ENCODE measurements at regions not wholly inside any gene's neighbourhood (a gene's known extent, or its start where the extent isn't known, plus 50 kb on each side); places are given as distances from the start of the nearest gene placed in this dataset.

DNA sequence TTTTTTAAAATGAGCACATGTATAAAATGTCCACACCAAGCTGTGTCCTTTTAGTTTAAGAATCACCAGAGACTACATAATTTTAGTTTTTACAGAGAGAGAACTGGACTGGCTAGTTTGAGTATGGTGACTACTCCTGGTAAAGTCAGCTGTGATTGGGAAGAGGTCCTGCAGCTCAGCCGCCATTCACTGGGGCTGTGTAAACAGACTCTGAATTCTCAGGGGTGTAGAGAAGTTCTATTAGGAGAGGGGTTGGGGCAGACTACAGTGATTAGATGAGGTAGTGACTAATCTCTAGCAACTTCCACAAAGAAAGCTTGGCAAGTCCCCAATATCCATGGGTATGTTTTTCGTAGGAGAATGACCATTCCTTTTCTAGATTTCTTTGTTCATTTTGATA is 341.2 kb upstream of the MAP3K7 start:
- no peak for DNase-seq

DNA sequence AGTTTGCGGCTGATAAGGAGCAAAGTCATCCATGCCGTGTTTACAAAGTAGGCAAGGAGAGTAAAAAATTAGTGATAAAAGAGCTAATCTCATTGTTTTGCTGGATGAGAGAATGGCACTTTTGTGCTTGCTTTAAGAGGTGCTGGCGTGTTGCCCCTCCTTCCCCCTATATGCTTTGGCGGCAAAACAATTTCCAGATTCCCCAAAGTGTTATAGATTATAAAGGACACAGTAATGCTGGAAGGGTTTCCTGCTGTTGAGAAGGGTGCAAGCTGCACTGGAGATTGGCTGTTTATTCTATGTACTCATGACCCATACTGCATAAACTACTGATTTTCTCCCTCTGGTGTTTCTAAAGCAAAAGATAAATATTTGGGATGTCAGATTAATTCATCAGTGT is 338.9 kb upstream of the MAP3K7 start:
- no peak for DNase-seq

DNA sequence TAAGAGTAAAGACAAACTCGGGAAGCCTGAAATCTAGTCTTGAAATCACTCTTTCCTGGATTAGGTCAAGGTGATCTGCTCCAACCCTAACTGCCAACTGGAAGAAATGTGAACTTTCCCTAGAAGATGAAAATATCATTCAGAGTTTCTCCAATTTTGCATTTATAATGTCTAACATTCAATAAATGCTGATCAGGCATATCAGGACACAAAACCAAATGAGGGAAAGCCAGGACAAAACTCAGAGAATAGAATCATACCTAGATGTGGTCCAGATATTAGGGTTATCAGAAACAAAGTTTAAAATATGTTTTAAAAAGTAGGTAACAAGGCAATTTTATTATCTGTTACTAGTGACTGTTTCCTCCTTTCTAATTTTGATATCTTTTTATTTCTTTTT is 335.5 kb upstream of the MAP3K7 start:
- no peak for DNase-seq

DNA sequence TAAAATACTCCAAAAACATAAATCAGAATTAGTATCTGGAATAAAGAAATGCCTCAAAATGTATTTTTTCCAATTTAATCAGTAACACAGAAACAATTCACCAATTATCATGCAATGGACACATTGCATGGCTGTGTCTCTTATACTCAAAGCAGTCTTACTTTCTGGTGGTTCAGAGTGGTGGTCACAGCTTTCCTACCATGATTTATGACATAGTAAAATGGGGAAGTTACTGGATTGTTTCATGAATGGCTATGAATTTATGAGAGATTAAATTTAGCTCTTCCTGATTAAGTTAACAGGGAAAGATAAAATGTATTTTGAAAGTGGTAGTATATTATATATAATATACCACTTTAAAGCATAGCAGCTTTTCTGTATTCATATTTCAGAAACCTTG is 331.5 kb upstream of the MAP3K7 start:
- no peak for DNase-seq

DNA sequence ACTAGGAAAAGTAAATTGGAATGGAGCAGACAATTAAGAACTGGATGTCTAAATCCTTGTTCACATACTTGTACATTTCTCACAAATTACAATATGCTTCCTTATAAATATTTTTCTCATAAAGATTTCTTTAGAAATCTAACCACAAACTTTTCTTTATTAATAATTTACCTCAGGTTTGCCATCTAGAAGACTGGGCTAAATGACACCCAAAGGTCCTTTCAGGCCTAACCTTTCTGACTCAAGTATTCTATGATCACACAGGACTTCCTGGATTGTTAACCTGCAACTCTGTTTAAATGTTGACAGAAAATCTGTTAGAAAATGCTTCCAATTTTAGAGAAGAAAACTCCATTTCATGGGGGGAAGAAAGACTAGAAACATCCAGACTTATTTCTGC is 330.5 kb upstream of the MAP3K7 start:
- DNase-seq = no peak

DNA sequence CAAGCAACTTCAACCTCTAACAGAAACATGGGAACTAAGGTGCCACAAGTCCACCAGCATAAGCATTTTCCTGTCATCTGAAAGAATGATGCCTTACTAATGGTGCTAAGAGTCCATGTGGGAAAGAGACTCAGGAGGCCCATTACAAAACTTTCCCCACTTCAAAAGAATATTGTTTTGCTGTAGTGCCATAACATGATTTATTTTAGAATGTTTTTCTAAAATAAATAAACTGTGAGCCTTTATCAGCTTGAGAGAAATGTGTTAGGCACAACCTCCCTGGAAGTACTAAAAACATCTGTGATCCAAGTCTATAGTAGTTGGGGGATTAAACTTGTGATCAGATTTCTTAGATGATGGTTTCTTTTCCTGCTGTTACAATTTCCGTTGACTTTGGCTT is 330.1 kb upstream of the MAP3K7 start:
- no peak for DNase-seq

DNA sequence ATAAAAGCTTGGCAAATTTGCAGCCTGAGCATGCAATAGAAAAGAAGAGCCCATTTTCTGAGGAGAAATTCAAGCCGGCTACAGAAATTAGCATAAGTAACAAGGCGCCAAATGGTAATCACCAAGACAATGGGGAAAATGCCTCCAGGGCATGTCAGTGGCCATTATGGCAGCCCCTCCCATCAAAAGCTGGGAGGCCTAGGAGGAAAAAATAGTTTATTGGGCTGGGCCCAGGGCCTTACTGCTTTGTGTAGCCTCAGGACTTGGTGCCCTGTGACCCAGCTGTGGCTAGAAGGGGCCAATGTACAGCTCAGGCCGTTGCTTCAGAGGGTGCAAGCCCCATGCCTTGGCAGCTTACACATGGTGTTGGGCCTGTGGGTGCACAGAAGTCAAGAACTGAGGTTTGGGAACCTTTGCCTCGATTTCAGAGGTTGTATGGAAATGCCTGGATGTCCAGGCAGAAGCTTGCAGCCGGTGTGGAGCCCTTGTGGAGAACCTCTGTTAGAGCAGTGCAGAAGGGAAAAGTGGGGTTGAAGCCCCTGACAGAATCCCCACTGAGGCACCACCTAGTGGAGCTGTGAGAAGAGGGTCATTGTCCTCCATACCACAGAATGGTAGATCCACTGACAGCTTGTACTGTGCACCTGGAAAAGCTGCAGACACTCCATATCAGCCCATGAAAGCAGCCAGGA is 328.5 kb upstream of the MAP3K7 start:
- no peak for DNase-seq

DNA sequence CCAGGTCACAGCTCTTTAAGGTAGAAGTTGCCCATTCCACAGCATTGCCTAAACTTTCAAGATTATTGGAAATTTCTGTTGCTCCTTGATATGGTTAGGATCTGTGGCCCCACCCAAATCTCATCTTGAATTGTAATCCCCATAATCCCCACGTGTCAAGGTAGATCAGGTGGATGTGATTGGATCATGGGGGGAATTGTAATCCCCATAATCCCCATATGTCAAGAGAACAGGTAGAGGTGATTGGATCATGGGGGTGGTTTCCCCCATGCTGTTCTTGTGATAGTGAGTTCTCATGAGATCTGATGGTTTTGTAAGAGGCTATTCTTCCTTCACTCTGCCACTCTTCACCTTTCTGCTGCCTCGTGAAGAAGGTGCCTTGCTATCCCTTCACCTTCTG is 327.4 kb upstream of the MAP3K7 start:
- no peak for DNase-seq

DNA sequence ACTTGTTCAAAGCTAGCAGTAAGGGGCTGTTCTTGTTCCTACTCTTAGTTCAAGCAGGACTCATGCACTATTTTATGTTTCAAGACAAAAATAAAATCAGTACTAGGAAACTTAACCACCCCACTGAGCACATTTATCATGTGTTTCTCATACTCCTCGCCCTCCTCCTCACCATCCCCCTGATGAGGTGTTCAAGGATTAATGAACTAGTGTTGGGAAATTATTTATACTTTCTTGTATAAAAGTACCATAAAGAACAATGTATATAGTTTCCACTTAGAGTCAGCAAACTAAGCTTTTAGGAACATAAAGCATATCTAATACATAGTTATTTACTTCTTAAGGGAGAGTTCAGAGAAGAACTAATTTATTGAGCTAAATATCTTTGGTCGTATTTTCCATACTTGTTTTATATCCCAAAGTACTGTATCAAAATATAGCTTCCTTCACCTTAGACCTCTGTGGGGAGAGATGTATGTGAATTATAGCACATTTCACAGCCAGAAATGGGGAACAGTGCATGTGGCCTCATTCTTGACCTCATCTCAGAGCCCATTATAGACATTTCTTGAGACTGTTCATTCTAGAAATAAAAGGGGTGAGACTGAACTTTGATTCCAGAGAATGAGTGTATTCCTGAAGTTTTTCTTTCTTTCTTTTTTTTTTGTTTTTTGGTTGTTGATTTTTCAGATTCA is 326.5 kb upstream of the MAP3K7 start:
- no peak for DNase-seq

DNA sequence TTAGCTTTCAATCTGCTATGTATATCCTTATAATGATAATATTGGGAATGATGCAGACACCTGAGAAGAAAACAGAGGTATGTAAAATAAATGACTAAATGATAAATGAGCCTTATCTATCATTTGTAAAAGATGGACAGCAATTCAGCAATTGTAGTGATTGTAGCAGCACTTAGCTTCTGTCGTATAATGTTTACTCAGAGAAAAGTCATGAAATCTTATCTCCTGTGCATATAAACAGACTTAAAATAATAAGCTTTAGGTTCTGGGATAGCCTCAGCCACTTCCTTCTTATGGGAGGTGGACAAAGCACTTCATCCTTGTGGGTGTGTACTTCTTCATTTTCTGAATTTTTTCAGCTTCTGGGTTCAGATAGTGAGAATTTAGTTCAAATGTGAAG is 324.8 kb upstream of the MAP3K7 start:
- DNase-seq = no peak

DNA sequence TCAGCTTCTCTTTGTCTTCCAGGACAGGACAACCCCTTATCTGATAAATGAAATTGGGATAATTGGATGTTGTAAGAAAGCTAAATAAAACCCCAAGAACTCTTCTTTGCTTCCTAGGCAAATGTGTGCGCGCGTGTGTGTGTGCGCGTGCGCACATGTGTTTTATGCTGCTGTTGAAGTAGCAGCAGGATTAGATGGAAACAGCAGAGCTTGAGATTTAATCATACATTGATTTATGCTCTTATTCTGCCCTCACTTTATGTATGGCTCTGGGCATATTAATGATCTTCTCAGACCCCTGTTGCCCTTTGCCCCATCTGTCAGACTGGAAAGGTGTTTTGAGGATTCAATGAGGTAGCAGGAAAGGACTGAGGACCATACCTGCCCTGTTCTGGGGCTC is 324.0 kb upstream of the MAP3K7 start:
- no peak for DNase-seq

DNA sequence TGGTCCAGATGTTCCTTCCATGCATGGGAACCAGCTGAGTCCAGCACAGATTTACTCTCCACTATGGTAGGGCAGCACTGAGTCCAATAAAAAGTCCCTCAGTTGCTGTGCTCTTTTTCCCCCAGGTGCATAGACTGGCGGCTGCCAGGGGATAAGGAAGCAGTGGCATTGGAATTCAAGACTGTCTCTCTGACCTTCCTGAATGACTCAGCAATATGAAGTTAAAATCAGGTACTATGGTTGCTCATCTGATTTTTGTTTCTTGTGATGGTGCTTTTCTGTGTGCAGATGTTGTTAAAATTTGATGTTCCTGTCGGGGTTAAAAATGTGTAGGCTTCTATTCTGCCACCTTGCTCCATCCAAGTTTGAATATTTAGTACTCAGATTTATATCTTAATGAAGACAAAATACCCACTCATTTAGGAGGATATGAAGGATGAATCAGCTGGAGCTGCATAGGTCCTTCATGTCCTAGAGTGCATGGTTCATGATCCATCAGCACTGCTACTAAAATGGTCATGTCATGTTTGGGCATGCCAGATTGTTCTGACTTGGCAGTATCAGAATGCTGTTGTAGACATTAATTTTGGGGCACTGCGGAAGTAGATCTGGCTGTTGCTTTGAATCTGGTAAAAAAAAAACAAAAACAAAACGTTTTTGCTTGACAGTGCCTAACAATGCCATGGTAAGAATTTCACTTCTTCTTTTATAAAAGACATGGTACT is 321.2 kb upstream of the MAP3K7 start:
- DNase-seq = no peak

DNA sequence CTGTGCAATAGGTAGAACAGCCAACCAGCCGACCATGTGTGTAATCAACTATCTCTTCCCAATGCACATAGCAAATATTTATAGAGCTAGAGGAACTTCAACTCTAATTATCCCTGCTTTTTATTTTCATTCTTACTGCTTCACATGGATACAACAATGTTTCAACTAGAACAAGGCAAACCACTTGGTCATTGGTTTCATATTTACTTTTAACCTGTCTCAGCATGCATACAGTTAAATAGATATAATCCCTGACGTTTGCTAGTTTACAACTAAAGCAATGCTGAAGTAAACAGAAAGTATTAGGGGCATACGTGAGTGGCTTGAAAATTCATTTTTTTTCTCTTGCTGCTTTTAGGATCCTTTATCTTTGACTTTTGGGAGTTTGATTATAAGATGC is 318.5 kb upstream of the MAP3K7 start:
- DNase-seq = no peak

DNA sequence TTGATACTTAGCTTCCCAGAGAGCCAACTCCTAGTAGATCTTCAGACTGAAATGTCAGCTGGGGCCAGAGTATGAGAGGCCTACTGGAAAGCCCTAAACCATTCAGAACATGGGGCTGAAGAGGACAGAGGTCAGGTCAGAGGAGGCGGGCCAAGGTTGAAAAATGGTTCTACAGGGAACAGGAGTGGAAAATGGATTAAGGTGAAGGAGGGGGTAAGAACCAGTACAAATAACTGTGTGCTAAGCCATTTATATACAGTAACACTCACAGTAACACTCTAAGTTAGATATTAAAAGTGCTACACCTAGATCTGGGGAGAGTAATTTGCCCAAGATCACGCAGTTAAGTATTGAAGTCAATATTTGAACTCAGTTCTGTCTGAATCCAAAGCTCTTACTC is 313.2 kb upstream of the MAP3K7 start:
- DNase-seq = no peak

DNA sequence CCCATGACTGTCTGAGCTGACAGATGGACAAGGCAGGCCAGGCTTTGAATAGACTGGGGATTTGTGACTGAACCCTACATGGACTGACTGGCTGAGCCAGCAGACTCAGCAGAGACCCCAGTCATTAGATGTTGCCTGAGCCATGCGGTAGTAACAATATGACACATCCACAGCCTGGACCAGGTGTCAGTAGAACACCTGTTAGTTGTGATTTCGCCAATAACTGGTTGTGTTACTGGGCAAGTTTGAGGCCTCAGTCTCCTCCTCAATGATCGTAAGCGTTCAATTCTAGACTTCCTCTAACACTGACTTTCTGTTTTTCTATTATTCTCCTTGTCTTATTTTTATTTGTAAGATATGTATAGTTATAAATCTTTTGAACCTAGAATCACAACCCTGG is 311.9 kb upstream of the MAP3K7 start:
- DNase-seq = no peak

DNA sequence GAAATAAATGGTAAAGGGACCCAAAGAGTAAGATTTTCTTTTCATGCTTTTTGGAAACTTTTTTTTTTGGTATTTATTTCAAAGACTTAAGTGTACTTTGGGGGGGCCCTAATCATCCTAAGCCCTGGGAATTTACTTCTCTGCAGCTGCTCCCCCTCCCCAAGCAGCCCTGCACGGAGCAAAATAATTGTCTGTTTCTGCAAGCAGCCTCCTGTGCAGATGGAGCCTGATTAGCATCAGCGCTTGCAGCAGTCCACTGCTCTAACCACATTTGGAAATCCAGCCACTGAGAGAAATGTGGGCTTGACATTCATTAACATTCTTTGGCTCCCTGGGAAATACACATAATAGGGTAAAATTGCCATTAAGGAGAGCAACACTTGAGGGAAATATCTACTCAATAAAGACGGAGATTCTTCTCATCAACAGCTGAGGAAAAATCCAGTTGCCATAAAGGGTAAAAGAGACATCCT is 309.2 kb upstream of the MAP3K7 start:
- DNase-seq = no peak

DNA sequence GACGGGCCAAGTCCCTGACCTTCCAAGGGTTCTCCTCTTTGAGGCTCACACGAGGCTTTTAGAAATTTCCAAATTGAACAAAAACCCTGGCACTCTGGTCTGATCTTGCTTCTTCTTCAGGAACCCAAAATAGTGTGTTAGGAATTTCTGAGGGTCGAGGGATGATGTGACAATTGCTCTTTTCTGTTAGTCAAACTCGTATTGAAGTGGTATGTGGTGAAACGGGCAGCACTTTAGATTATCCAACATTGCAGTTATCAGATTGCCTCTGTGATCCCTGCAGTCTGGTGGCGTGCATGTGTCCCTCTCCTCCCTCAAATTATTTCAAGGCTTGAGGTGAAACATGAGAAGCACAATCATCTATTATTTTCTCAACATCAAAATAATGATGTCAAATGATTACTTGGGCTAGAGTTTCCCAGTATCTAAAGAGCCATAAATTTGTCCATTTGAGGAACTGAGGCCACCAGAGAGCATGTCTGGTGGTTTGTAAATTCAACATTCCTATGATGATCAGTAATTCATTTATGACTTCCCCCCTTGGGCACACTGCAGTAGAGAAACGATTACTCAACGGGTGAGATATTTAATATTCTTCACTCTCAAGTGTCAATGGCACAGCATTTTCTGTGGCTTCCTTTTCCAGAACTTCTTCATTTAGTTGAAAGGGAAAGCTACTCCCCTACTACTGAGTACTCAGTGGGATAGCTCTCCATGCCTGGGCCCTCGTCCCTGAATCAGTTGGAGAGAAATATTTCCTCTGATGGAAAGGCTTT is 308.6 kb upstream of the MAP3K7 start:
- DNase-seq = no peak

DNA sequence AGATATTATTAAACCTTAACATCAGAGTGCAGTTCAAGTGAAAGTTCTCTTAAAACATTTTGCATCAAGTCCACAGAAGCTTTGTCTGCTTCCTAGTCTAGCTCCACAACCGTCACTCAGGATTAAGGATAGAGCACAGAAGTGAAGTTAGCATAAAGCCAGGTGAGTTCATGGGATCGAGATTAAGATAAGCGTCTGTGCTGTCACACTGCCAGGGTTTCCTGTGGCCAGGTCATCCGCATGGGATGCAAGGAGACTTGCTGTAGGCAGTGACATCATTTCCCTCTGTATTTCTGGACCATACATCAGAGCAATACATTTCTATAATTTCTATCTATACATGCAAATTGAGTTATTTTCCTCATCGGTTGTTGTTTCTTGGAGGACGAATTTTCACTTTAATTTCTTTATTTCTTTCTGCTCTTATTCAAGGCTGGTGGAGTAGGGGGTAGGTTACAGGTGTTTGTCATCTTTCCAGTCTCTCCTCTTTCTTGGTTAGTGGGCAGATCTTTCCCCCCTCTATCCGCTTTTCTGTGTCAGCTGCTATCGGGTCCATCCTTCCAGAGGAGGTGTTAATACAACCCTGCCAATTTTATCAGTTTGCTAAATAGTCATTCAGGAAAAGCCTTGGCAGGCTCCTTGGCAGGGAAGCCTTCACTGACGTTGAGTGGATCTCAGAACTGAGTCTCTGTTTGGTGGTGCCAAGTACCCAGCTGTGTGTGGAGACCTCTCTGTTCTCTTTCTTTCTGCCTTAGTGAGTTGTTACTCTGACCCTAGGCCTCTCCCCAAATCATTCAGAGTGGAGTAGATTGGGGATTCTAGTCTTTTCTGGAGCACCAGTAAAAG is 307.6 kb upstream of the MAP3K7 start:
- no peak for DNase-seq

DNA sequence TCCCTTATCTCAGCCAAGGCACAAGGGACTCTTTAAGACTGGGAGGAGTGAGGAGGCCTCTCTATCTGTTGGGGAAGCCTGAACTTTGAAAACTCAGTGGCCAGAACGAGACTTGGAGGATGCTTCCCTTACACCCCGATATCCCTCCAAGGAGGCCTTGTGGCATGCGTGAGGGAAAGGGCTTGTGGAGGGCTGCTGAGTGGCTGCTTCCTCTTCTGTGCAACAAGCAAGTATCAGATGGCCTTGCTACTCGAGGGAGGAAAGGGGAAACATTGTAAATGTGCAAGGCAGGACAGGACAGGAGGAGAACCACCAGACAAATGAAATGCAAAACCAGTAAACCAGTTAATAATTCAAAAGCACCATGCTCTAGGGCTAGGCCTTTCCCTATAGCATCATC is 306.5 kb upstream of the MAP3K7 start:
- no peak for DNase-seq

DNA sequence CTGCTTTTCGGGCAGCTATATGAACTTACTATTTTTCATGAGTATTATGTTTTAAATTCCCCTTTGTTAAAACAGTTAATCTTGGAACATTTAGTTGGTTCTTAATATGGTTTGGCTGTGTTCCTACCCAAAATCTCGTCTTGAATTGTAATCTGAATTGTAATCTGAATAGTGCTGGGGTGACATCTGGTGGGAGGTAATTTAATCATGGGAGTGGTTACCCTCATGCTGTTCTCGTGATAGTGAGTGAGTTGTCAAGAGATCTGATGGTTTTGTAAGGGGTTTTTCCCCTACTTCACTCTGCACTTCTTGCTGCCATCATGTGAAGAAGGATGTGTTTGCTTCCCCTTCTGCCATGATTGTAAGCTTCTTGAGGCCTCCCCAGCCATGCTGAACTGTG is 305.4 kb upstream of the MAP3K7 start:
- DNase-seq = no peak

DNA sequence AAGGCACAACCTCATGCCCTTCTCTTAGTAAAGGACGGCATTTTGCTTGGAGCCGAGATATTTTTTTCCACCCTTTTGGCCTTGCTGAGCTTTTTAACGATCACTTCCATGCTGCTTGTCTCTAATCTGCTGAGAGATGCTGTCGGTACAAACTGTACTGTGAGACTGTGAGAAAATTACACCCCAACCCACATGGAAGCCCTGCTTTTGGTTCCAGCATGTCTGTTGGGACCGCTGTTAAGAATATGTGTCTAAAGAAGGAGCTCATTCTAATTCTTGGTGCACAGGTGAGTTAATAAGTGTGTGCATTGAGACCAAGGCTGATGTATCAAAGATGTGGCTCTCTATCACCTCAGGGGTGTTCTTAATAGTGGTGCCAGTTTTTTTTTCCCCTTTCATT is 304.5 kb upstream of the MAP3K7 start:
- DNase-seq = no peak

DNA sequence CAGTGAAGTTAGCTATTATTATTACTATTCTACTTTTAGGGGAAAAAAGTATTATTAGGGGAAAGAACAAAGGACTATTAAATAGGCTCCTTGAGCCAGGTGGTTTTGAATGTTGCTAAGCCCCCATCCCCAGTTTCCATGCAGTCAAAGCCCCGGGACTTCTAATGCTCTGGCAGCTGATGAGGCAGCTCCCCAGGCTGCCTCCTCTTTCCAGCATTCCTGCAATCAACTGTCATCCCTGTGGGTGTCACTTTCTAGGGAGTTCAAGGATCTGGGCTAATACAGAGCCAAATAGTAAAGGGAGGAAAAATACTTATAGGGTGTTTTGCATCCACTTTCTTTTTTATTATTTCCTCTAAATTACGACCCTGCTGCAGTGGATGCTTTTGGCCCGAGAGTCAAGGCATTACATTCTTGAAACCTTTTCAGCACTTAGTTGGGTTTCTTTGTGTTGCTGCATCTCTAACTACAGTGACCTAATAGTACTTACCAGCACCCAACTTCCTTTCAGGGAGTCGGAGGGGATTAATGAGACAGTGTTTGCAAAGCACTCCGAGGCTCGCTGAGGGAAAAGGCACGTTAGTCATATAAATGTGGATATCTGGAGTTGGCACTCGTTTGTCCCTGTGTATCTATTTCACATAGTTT is 303.9 kb upstream of the MAP3K7 start:
- no peak for DNase-seq

Measured in NCI-H774 (cell line).